Nephron (organoid): ENCODE measurements at regions not wholly inside any gene's neighbourhood (a gene's known extent, or its start where the extent isn't known, plus 50 kb on each side); places are given as distances from the start of the nearest gene placed in this dataset.
A peak's percentile ranks its signal among the peaks of the same experiment; 100 is the strongest.

Experiments
- H3K27ac Mint-ChIP-seq, 3 experiments: 2 replicates each; pipeline ENCODE4 v1.8.0; 2020; ENCODE audit warnings: mixed read lengths in 3 of 3, mild to moderate bottlenecking in 2 of 3, moderate library complexity in 1 of 3
- H3K27me3 Mint-ChIP-seq: 2 replicates; pipeline ENCODE4 v1.8.0; 2021; ENCODE audit warnings: low read depth, mild to moderate bottlenecking, moderate library complexity, mixed read lengths
- H3K36me3 Mint-ChIP-seq: 2 replicates; pipeline ENCODE4 v1.8.0; 2020; ENCODE audit warnings: low read depth, mixed read lengths
- H3K4me1 Mint-ChIP-seq: 2 replicates; pipeline ENCODE4 v1.8.0; 2020; ENCODE audit warnings: mixed read lengths
- H3K4me3 Mint-ChIP-seq, 3 experiments: 2 replicates each; pipeline ENCODE4 v1.8.0; 2020; ENCODE audit warnings: mild to moderate bottlenecking in 3 of 3, mixed read lengths in 3 of 3, moderate library complexity in 2 of 3
- H3K9me3 Mint-ChIP-seq: 2 replicates; pipeline ENCODE4 v1.8.0; 2020; ENCODE audit warnings: mixed read lengths
- CTCF ChIP-seq, 3 experiments: fragments of 200-600 bp; sonication (generic); IDR thresholded peaks; one replicate each; pipeline ENCODE4 v1.5.0; 2021; ENCODE audit warnings: antibody characterized with exemption in 3 of 3; ENCODE audit not compliant: unreplicated experiment in 3 of 3

- Mint-ChIP-seq H3K9me3 (no peaks in the 10 kb centered on the region), H3K27me3 (no peaks in the 10 kb centered on the region), H3K4me3 (peak overlapping the region in 2 of 3 experiments; percentile 14 to 54), H3K4me1 (peaks cover 56% of the 10 kb centered on the region), H3K36me3 (no peaks in the 10 kb centered on the region), H3K27ac (peak overlapping the region; percentile 70 to 89 (median 80))
- TF ChIP-seq CTCF (IDR thresholded peaks at IDR 0.05; ENCODE audit: unreplicated experiment in 3 of 3), result no peak
Measured at GRCh38 chr17:77364381-77364911, 223.7 kb downstream of the SEC14L1 start.

- Mint-ChIP-seq H3K27ac (peak overlapping the region in 2 of 3 experiments; percentile 16 to 53), H3K9me3 (no peaks in the 10 kb centered on the region), H3K4me3 (no peak overlapping the region), H3K36me3 (no peaks in the 10 kb centered on the region), H3K4me1 (peaks cover 60% of the 10 kb centered on the region), H3K27me3 (no peaks in the 10 kb centered on the region)
- TF ChIP-seq CTCF (IDR thresholded peaks at IDR 0.05; ENCODE audit: unreplicated experiment in 3 of 3), result no peak
Measured at GRCh38 chr17:77364941-77365583, 224.3 kb downstream of the SEC14L1 start.

- peaks cover 66% of the 10 kb centered on the region for H3K4me1 Mint-ChIP-seq
- H3K9me3 Mint-ChIP-seq, result no peaks in the 10 kb centered on the region
- H3K27me3 Mint-ChIP-seq, result no peaks in the 10 kb centered on the region
- H3K36me3 Mint-ChIP-seq, result no peaks in the 10 kb centered on the region
- H3K27ac Mint-ChIP-seq, result peak overlapping the region; percentile 53 to 88 (median 81)
- no peak for TF ChIP-seq CTCF (IDR thresholded peaks at IDR 0.05; ENCODE audit: unreplicated experiment in 3 of 3)
- H3K4me3 Mint-ChIP-seq, result no peak overlapping the region
Measured at GRCh38 chr17:77365584-77366186, 224.9 kb downstream of the SEC14L1 start.

GRCh38 chr17:77366206-77366557 is 225.4 kb downstream of the SEC14L1 start:
- H3K27me3 Mint-ChIP-seq, result no peaks in the 10 kb centered on the region
- H3K4me3 Mint-ChIP-seq, result peak overlapping the region in 1 of 3 experiments; percentile 44
- H3K36me3 Mint-ChIP-seq, result no peaks in the 10 kb centered on the region
- H3K9me3 Mint-ChIP-seq, result no peaks in the 10 kb centered on the region
- peak overlapping the region; percentile 53 to 88 (median 81) for H3K27ac Mint-ChIP-seq
- TF ChIP-seq CTCF (IDR thresholded peaks at IDR 0.05; ENCODE audit: unreplicated experiment in 3 of 3), result no peak
- H3K4me1 Mint-ChIP-seq, result peaks cover 71% of the 10 kb centered on the region

GRCh38 chr17:77366558-77367245 is 225.9 kb downstream of the SEC14L1 start:
- peaks cover 76% of the 10 kb centered on the region for H3K4me1 Mint-ChIP-seq
- H3K36me3 Mint-ChIP-seq, result no peaks in the 10 kb centered on the region
- H3K27me3 Mint-ChIP-seq, result no peaks in the 10 kb centered on the region
- H3K9me3 Mint-ChIP-seq, result no peaks in the 10 kb centered on the region
- no peak for TF ChIP-seq CTCF (IDR thresholded peaks at IDR 0.05; ENCODE audit: unreplicated experiment in 3 of 3)
- peak overlapping the region in 1 of 3 experiments; percentile 27 for H3K4me3 Mint-ChIP-seq
- H3K27ac Mint-ChIP-seq, result peak overlapping the region; percentile 53 to 88 (median 81)
